ENCODE measurements at regions not wholly inside any gene's neighbourhood (a gene's known extent, or its start where the extent isn't known, plus 50 kb on each side); places are given as distances from the start of the nearest gene placed in this dataset.

GRCh38 chr7:46750321-46750865, 829.3 kb upstream of the IGFBP3 start:
- H3K36me3 ChIP-seq (ENCODE audit: control insufficient read depth, insufficient read depth, low read length) = no peaks in the 10 kb centered on the region
- no peaks in the 10 kb centered on the region for H3K27me3 ChIP-seq (ENCODE audit: control insufficient read depth, insufficient read depth, low read length, poor library complexity, severe bottlenecking)
- 92 to 96% methylated on average over 4 of the region's 4 CpGs for WGBS, 2 experiments
- H3K27ac ChIP-seq (ENCODE audit: insufficient read depth, low read depth, low read length, poor library complexity, severe bottlenecking) = no peak overlapping the region
- H3K4me1 ChIP-seq (ENCODE audit: control insufficient read depth, insufficient read depth, low read length) = no peaks in the 10 kb centered on the region
- no peak overlapping the region for H3K4me3 ChIP-seq (ENCODE audit: insufficient read depth, low read depth, low read length)
- no peaks in the 10 kb centered on the region for H3K9me3 ChIP-seq (ENCODE audit: control insufficient read depth, low read length)

DNA sequence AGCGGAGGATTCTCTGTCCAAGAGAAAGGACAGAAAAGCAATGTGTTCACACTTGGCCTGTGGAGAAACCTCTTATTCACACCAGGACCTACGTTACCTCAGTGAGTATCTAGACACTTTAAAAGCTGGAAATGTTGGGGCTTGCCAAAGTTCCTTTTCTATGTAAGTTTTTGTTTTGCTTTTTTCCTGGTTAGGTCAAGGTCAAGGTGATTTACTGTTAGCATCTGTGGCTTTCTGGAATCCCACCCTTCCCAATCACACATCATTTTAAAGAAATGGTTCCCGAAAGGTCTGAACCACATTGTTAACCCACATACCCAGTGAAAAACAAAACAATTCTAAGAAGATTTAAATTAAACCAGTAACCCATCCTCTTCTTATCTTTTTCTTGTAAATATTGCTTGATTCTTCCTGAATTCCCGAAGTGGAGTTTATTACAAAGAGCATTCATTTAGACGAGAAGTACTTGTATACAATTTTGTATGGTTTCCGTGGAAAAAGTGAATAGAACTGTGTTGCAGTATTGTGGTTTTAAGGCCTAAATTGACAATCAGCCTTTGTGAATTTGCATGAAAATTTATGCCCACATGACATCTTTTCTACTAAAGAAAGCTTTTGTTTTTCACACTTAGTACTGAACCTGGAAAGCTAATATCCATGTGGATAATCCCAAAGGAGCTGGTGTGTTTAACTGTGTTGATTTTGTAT, 827.0 kb upstream of the IGFBP3 start:
- 94 to 98% methylated on average over 6 of the region's 6 CpGs for WGBS, 2 experiments
- Histone ChIP-seq H3K36me3 (ENCODE audit: control insufficient read depth, insufficient read depth, low read length) (no peaks in the 10 kb centered on the region), H3K27me3 (ENCODE audit: control insufficient read depth, insufficient read depth, low read length, poor library complexity, severe bottlenecking) (no peaks in the 10 kb centered on the region), H3K9me3 (ENCODE audit: control insufficient read depth, low read length) (no peaks in the 10 kb centered on the region), H3K27ac (ENCODE audit: insufficient read depth, low read depth, low read length, poor library complexity, severe bottlenecking) (no peak overlapping the region), H3K4me1 (ENCODE audit: control insufficient read depth, insufficient read depth, low read length) (no peaks in the 10 kb centered on the region), H3K4me3 (ENCODE audit: insufficient read depth, low read depth, low read length) (no peak overlapping the region)

GRCh38 chr7:46746695-46747687, 825.9 kb upstream of the IGFBP3 start:
- Histone ChIP-seq H3K27me3 (ENCODE audit: control insufficient read depth, insufficient read depth, low read length, poor library complexity, severe bottlenecking) (no peaks in the 10 kb centered on the region), H3K36me3 (ENCODE audit: control insufficient read depth, insufficient read depth, low read length) (no peaks in the 10 kb centered on the region), H3K27ac (ENCODE audit: insufficient read depth, low read depth, low read length, poor library complexity, severe bottlenecking) (no peak overlapping the region), H3K4me3 (ENCODE audit: insufficient read depth, low read depth, low read length) (no peak overlapping the region), H3K9me3 (ENCODE audit: control insufficient read depth, low read length) (no peaks in the 10 kb centered on the region), H3K4me1 (ENCODE audit: control insufficient read depth, insufficient read depth, low read length) (no peaks in the 10 kb centered on the region)
- WGBS, 2 experiments = 91 to 92% methylated on average over 13 of the region's 13 CpGs

DNA sequence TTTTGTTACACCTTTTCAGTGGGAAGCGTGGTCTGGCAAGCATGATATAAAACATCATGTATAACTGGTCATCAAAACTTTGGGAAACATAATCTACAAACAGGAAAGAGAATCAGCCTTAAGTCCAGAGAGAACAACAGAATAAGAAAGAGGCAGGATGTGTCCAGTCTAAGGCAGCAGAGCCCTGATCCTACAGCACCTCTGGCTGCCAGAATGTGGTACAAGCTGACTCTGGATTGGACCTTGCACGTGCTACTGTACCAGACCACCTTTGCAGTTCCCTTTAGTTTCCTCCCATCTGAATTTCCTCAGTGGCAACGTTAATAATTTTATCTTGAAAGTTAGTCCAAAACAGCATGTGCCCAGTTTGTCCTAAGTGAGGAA, 824.6 kb upstream of the IGFBP3 start:
- 90 to 93% methylated on average over 3 of the region's 3 CpGs for WGBS, 2 experiments
- Histone ChIP-seq H3K27ac (ENCODE audit: insufficient read depth, low read depth, low read length, poor library complexity, severe bottlenecking) (no peak overlapping the region), H3K36me3 (ENCODE audit: control insufficient read depth, insufficient read depth, low read length) (no peaks in the 10 kb centered on the region)

GRCh38 chr7:46744957-46745706, 824.1 kb upstream of the IGFBP3 start:
- H3K27me3 ChIP-seq (ENCODE audit: control insufficient read depth, insufficient read depth, low read length, poor library complexity, severe bottlenecking) = no peaks in the 10 kb centered on the region
- WGBS, 2 experiments = 93 to 96% methylated on average over 4 to 5 of the region's 6 CpGs
- H3K4me1 ChIP-seq (ENCODE audit: control insufficient read depth, insufficient read depth, low read length) = no peaks in the 10 kb centered on the region
- no peaks in the 10 kb centered on the region for H3K9me3 ChIP-seq (ENCODE audit: control insufficient read depth, low read length)
- no peak overlapping the region for H3K27ac ChIP-seq (ENCODE audit: insufficient read depth, low read depth, low read length, poor library complexity, severe bottlenecking)
- H3K36me3 ChIP-seq (ENCODE audit: control insufficient read depth, insufficient read depth, low read length) = no peaks in the 10 kb centered on the region
- no peak overlapping the region for H3K4me3 ChIP-seq (ENCODE audit: insufficient read depth, low read depth, low read length)

More for the DNA sequence above, 824.6 kb upstream of the IGFBP3 start:
- H3K27me3 ChIP-seq (ENCODE audit: control insufficient read depth, insufficient read depth, low read length, poor library complexity, severe bottlenecking) = no peaks in the 10 kb centered on the region
- no peak overlapping the region for H3K4me3 ChIP-seq (ENCODE audit: insufficient read depth, low read depth, low read length)
- H3K9me3 ChIP-seq (ENCODE audit: control insufficient read depth, low read length) = no peaks in the 10 kb centered on the region
- no peaks in the 10 kb centered on the region for H3K4me1 ChIP-seq (ENCODE audit: control insufficient read depth, insufficient read depth, low read length)

- Histone ChIP-seq H3K4me1 (ENCODE audit: control insufficient read depth, insufficient read depth, low read length) (no peaks in the 10 kb centered on the region), H3K36me3 (ENCODE audit: control insufficient read depth, insufficient read depth, low read length) (no peaks in the 10 kb centered on the region), H3K9me3 (ENCODE audit: control insufficient read depth, low read length) (no peaks in the 10 kb centered on the region), H3K27me3 (ENCODE audit: control insufficient read depth, insufficient read depth, low read length, poor library complexity, severe bottlenecking) (no peaks in the 10 kb centered on the region), H3K4me3 (ENCODE audit: insufficient read depth, low read depth, low read length) (no peak overlapping the region), H3K27ac (ENCODE audit: insufficient read depth, low read depth, low read length, poor library complexity, severe bottlenecking) (no peak overlapping the region)
- 92% methylated on average over 6 of the region's 6 CpGs for WGBS, 2 experiments
These were observed 821.5 kb upstream of the IGFBP3 start for GRCh38 chr7:46742601-46743000.

GRCh38 chr7:46741938-46742540, 821.0 kb upstream of the IGFBP3 start:
- Histone ChIP-seq H3K36me3 (ENCODE audit: control insufficient read depth, insufficient read depth, low read length) (no peaks in the 10 kb centered on the region), H3K4me1 (ENCODE audit: control insufficient read depth, insufficient read depth, low read length) (no peaks in the 10 kb centered on the region), H3K27ac (ENCODE audit: insufficient read depth, low read depth, low read length, poor library complexity, severe bottlenecking) (no peak overlapping the region), H3K27me3 (ENCODE audit: control insufficient read depth, insufficient read depth, low read length, poor library complexity, severe bottlenecking) (no peaks in the 10 kb centered on the region), H3K4me3 (ENCODE audit: insufficient read depth, low read depth, low read length) (no peak overlapping the region), H3K9me3 (ENCODE audit: control insufficient read depth, low read length) (no peaks in the 10 kb centered on the region)
- WGBS, 2 experiments = 96 to 97% methylated on average over 3 to 4 of the region's 4 CpGs

GRCh38 chr7:46741181-46741580, 820.1 kb upstream of the IGFBP3 start:
- H3K4me1 ChIP-seq (ENCODE audit: control insufficient read depth, insufficient read depth, low read length) = no peaks in the 10 kb centered on the region
- H3K4me3 ChIP-seq (ENCODE audit: insufficient read depth, low read depth, low read length) = no peak overlapping the region
- 97 to 98% methylated on average over 9 of the region's 9 CpGs for WGBS, 2 experiments
- H3K36me3 ChIP-seq (ENCODE audit: control insufficient read depth, insufficient read depth, low read length) = no peaks in the 10 kb centered on the region
- no peaks in the 10 kb centered on the region for H3K9me3 ChIP-seq (ENCODE audit: control insufficient read depth, low read length)
- no peak overlapping the region for H3K27ac ChIP-seq (ENCODE audit: insufficient read depth, low read depth, low read length, poor library complexity, severe bottlenecking)
- H3K27me3 ChIP-seq (ENCODE audit: control insufficient read depth, insufficient read depth, low read length, poor library complexity, severe bottlenecking) = no peaks in the 10 kb centered on the region

DNA sequence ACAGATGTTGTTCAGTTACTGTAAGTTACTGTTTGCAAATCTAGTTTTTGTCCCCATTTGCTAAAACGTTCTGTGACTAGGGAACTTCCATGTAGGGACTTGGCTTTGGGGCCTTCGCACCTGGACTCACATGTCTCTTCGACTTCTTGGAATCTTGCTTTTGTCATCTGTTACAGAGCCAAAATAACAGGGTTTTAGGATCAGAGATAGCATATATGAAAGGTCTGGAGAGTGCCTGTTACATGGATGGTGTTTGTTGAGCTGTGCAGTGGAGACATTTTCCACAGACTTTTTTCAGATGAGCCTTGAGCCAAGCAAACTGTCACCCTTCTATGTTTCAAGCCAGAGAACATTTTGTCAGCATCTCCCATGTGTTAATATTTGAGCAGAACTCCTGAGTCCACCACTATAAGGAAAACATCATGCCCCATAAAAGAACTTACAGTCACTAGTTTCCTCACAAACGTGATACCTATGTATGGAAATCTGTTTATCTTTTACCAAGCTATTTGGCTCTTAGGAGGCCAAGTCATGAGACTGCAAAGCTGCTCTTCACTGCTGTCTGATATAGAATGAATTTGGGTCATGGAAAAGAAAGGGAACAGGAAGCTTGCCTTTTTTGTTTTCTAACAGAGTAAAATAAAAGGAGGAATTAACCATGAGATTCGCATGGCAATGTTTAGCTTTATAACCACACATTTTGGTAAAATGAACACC, 818.6 kb upstream of the IGFBP3 start:
- WGBS, 2 experiments = 89 to 98% methylated on average over 4 to 5 of the region's 5 CpGs
- no peaks in the 10 kb centered on the region for H3K4me1 ChIP-seq (ENCODE audit: control insufficient read depth, insufficient read depth, low read length)
- no peak overlapping the region for H3K4me3 ChIP-seq (ENCODE audit: insufficient read depth, low read depth, low read length)
- H3K36me3 ChIP-seq (ENCODE audit: control insufficient read depth, insufficient read depth, low read length) = no peaks in the 10 kb centered on the region
- H3K27me3 ChIP-seq (ENCODE audit: control insufficient read depth, insufficient read depth, low read length, poor library complexity, severe bottlenecking) = no peaks in the 10 kb centered on the region
- no peaks in the 10 kb centered on the region for H3K9me3 ChIP-seq (ENCODE audit: control insufficient read depth, low read length)
- no peak overlapping the region for H3K27ac ChIP-seq (ENCODE audit: insufficient read depth, low read depth, low read length, poor library complexity, severe bottlenecking)
